ENCODE measurements at regions not wholly inside any gene's neighbourhood (a gene's known extent, or its start where the extent isn't known, plus 50 kb on each side); places are given as distances from the start of the nearest gene placed in this dataset.
"Not testable (repeated sequence)": the region's sequence is repeated elsewhere in the genome, so short reads cannot be mapped to it uniquely, and the experiment has no call there.

- no peak for DNase-seq (ENCODE audit: low read depth in 3 of 3)
Measured at GRCh38 chrY:21033363-21033762, 277.5 kb downstream of the RPS4Y2 start.

- DNase-seq (ENCODE audit: low read depth in 3 of 3): no peak
Measured at GRCh38 chrY:21034151-21035061, 278.5 kb downstream of the RPS4Y2 start.

GRCh38 chrY:21037398-21037797 is 281.5 kb downstream of the RPS4Y2 start:
- not testable (repeated sequence) for DNase-seq (ENCODE audit: low read depth in 3 of 3)

- DNase-seq (ENCODE audit: low read depth in 3 of 3): no peak
Measured at GRCh38 chrY:21039811-21040210, 283.9 kb downstream of the RPS4Y2 start.

GRCh38 chrY:21040711-21041110 is 284.8 kb downstream of the RPS4Y2 start:
- not testable (repeated sequence) for DNase-seq (ENCODE audit: low read depth in 3 of 3)

- no peak for DNase-seq (ENCODE audit: low read depth in 3 of 3)
Measured at GRCh38 chrY:21073079-21073478, 317.2 kb downstream of the RPS4Y2 start.

- DNase-seq (ENCODE audit: low read depth in 3 of 3): no peak
Measured at GRCh38 chrY:21073641-21074260, 317.8 kb downstream of the RPS4Y2 start.

- no peak for DNase-seq (ENCODE audit: low read depth in 3 of 3)
Measured at GRCh38 chrY:21075658-21076057, 319.8 kb downstream of the RPS4Y2 start.

- no peak for DNase-seq (ENCODE audit: low read depth in 3 of 3)
Measured at GRCh38 chrY:21079670-21080069, 323.8 kb downstream of the RPS4Y2 start.

- no peak for DNase-seq (ENCODE audit: low read depth in 3 of 3)
Measured at GRCh38 chrY:21081640-21082611, 326.0 kb downstream of the RPS4Y2 start.

- DNase-seq (ENCODE audit: low read depth in 3 of 3): no peak
Measured at GRCh38 chrY:21082639-21083038, 326.7 kb downstream of the RPS4Y2 start.

GRCh38 chrY:21091909-21092308 is 336.0 kb downstream of the RPS4Y2 start:
- no peak for DNase-seq (ENCODE audit: low read depth in 3 of 3)

GRCh38 chrY:21102507-21102906 is 346.6 kb downstream of the RPS4Y2 start:
- DNase-seq (ENCODE audit: low read depth in 3 of 3): no peak

- DNase-seq (ENCODE audit: low read depth in 3 of 3): no peak
Measured at GRCh38 chrY:21103885-21104284, 348.0 kb downstream of the RPS4Y2 start.

- DNase-seq (ENCODE audit: low read depth in 3 of 3): no peak
Measured at GRCh38 chrY:21105529-21105928, 349.6 kb downstream of the RPS4Y2 start.

GRCh38 chrY:21111313-21111712 is 355.4 kb downstream of the RPS4Y2 start:
- no peak for DNase-seq (ENCODE audit: low read depth in 3 of 3)

- DNase-seq (ENCODE audit: low read depth in 3 of 3): no peak
Measured at GRCh38 chrY:21121065-21121464, 365.2 kb downstream of the RPS4Y2 start.

- no peak for DNase-seq (ENCODE audit: low read depth in 3 of 3)
Measured at GRCh38 chrY:21135591-21135990, 375.5 kb upstream of the RBMY1B start.

- no peak for DNase-seq (ENCODE audit: low read depth in 3 of 3)
Measured at GRCh38 chrY:21138056-21138758, 372.9 kb upstream of the RBMY1B start.

GRCh38 chrY:21146331-21146730 is 364.8 kb upstream of the RBMY1B start:
- DNase-seq (ENCODE audit: low read depth in 3 of 3): no peak

- no peak for DNase-seq (ENCODE audit: low read depth in 3 of 3)
Measured at GRCh38 chrY:21149971-21150370, 361.2 kb upstream of the RBMY1B start.

Measured in stimulated activated CD4-positive, alpha-beta T cell treated with anti-CD3 and anti-CD28 coated beads, TNF-alpha, amount 100 ng/mL, for 24 hours (primary cell).